ENCODE measurements at regions not wholly inside any gene's neighbourhood (a gene's known extent, or its start where the extent isn't known, plus 50 kb on each side); places are given as distances from the start of the nearest gene placed in this dataset.

GRCh38 chr9:1922026-1922425 lies 93.1 kb upstream of the SMARCA2 start:
- TF ChIP-seq CTCF (IDR thresholded peaks at IDR 0.05; ENCODE audit: poor library complexity, severe bottlenecking): no peak
- no peak for TF ChIP-seq EZH2 (IDR thresholded peaks at IDR 0.05; ENCODE audit: borderline replicate concordance, insufficient read depth, low read length, poor library complexity, severe bottlenecking)
- no peak for TF ChIP-seq RAD21 (conservative IDR thresholded peaks at IDR 0.05)
- no peak for TF ChIP-seq REST (IDR thresholded peaks at IDR 0.05; ENCODE audit: borderline replicate concordance)
- TF ChIP-seq MXI1 (conservative IDR thresholded peaks at IDR 0.05; ENCODE audit: poor library complexity, severe bottlenecking): no peak

Data from neural cell (in vitro differentiated cells).